Mesendoderm (in vitro differentiated cells): ENCODE measurements at regions not wholly inside any gene's neighbourhood (a gene's known extent, or its start where the extent isn't known, plus 50 kb on each side); places are given as distances from the start of the nearest gene placed in this dataset.
"Not testable (repeated sequence)": the region's sequence is repeated elsewhere in the genome, so short reads cannot be mapped to it uniquely, and the experiment has no call there.

Source experiments
- DNase-seq: peaks from one replicate; pipeline ENCODE4 v3.0.0; 2013
- H2AK5ac ChIP-seq: 2 replicates; pipeline ENCODE4 v1.6.1; 2013; ENCODE audit warnings: low read length, inconsistent platforms
- H2BK120ac ChIP-seq: 2 replicates; pipeline ENCODE4 v1.6.1; 2013; ENCODE audit warnings: low read depth, mild to moderate bottlenecking, low read length, moderate library complexity, mixed read lengths
- H2BK15ac ChIP-seq: replicated peaks from 2 replicates; pipeline ENCODE4 v1.6.1; 2013; ENCODE audit warnings: low read depth, mild to moderate bottlenecking, moderate library complexity
- H2BK5ac ChIP-seq: 2 replicates; pipeline ENCODE4 v1.6.1; 2013; ENCODE audit warnings: low read length, inconsistent platforms
- H3K18ac ChIP-seq: 2 replicates; pipeline ENCODE4 v1.6.1; 2013; ENCODE audit warnings: mild to moderate bottlenecking, low read length, mixed read lengths
- H3K23ac ChIP-seq: one replicate; pipeline ENCODE4 v1.6.1; 2013; ENCODE audit warnings: low read length
- H3K27ac ChIP-seq: 2 replicates; pipeline ENCODE4 v1.5.1; 2013; ENCODE audit warnings: low read depth, mild to moderate bottlenecking, inconsistent platforms, low read length, moderate library complexity
- H3K27me3 ChIP-seq: 2 replicates; pipeline ENCODE4 v1.6.1; 2013; ENCODE audit warnings: low read length, control low read depth, mild to moderate bottlenecking, inconsistent platforms; ENCODE audit not compliant: insufficient read depth, poor library complexity
- H3K36me3 ChIP-seq: 2 replicates; pipeline ENCODE4 v1.6.1; 2013; ENCODE audit warnings: low read length, inconsistent platforms; ENCODE audit not compliant: control insufficient read depth, insufficient read depth
- H3K4ac ChIP-seq: one replicate; pipeline ENCODE4 v1.6.1; 2013; ENCODE audit warnings: low read depth, mild to moderate bottlenecking, low read length, moderate library complexity
- H3K4me1 ChIP-seq: 2 replicates; pipeline ENCODE4 v1.6.1; 2013; ENCODE audit warnings: low read depth, low read length, inconsistent platforms; ENCODE audit not compliant: control insufficient read depth
- H3K4me2 ChIP-seq: 2 replicates; pipeline ENCODE4 v1.6.1; 2013; ENCODE audit warnings: low read length
- H3K4me3 ChIP-seq: 2 replicates; pipeline ENCODE4 v1.5.1; 2013; ENCODE audit warnings: mild to moderate bottlenecking, low read length
- H3K56ac ChIP-seq: one replicate; pipeline ENCODE4 v1.6.1; 2013; ENCODE audit warnings: low read length
- H3K79me1 ChIP-seq: 2 replicates; pipeline ENCODE4 v1.6.1; 2013; ENCODE audit warnings: low read length, inconsistent platforms
- H3K79me2 ChIP-seq: 2 replicates; pipeline ENCODE4 v1.6.1; 2013; ENCODE audit warnings: mild to moderate bottlenecking, low read length; ENCODE audit not compliant: control insufficient read depth, insufficient read depth
- H3K9ac ChIP-seq: 2 replicates; pipeline ENCODE4 v1.6.1; 2013; ENCODE audit warnings: low read length, inconsistent platforms
- H4K5ac ChIP-seq: one replicate; pipeline ENCODE4 v1.6.1; 2013; ENCODE audit warnings: low read length
- H4K8ac ChIP-seq: one replicate; pipeline ENCODE4 v1.6.1; 2013; ENCODE audit warnings: low read depth, mild to moderate bottlenecking, control low read depth, low read length, moderate library complexity
- WGBS: extraction: QIAGEN DNeasy Blood & Tissue Kit; methylation state at CpG from one replicate; pipeline ENCODE4 v1.1.7; 2013; ENCODE audit warnings: low lambda C conversion rate, missing lambda C conversion rate; ENCODE audit not compliant: insufficient coverage; ENCODE audit errors: extremely low coverage; 5-methylcytosine and 5-hydroxymethylcytosine counted together

GRCh38 chr14:30277268-30277667 is 281.7 kb upstream of the G2E3 start:
- Histone ChIP-seq H3K27ac (no peak overlapping the region), H3K4me3 (no peak overlapping the region), H2BK15ac (no peak overlapping the region), H3K9ac (no peak overlapping the region), H3K27me3 (no peaks in the 10 kb centered on the region), H2BK5ac (no peak overlapping the region), H4K8ac (no peak overlapping the region), H2AK5ac (no peak overlapping the region), H3K79me2 (no peaks in the 10 kb centered on the region), H3K23ac (no peak overlapping the region), H2BK120ac (no peak overlapping the region), H3K18ac (no peak overlapping the region), H3K4me2 (no peak overlapping the region), H3K4me1 (no peaks in the 10 kb centered on the region), H3K36me3 (no peaks in the 10 kb centered on the region), H3K79me1 (no peaks in the 10 kb centered on the region), H3K56ac (no peak overlapping the region), H3K4ac (no peak overlapping the region), H4K5ac (no peak overlapping the region)
- WGBS: no CpG with 5 or more reads among the region's 2 CpGs
- no peak for DNase-seq

GRCh38 chr14:30278856-30279255 is 280.1 kb upstream of the G2E3 start:
- not testable (repeated sequence) for H3K79me1 ChIP-seq, H3K27me3 ChIP-seq, H3K4ac ChIP-seq, H3K4me3 ChIP-seq, H3K4me1 ChIP-seq, H2BK15ac ChIP-seq, H3K79me2 ChIP-seq, H3K23ac ChIP-seq, H4K5ac ChIP-seq, H2AK5ac ChIP-seq, DNase-seq, H3K18ac ChIP-seq, H3K9ac ChIP-seq, H3K56ac ChIP-seq, H3K27ac ChIP-seq, H2BK5ac ChIP-seq, H3K4me2 ChIP-seq, H2BK120ac ChIP-seq, H3K36me3 ChIP-seq, H4K8ac ChIP-seq
- no CpG with 5 or more reads among the region's 2 CpGs for WGBS

DNA sequence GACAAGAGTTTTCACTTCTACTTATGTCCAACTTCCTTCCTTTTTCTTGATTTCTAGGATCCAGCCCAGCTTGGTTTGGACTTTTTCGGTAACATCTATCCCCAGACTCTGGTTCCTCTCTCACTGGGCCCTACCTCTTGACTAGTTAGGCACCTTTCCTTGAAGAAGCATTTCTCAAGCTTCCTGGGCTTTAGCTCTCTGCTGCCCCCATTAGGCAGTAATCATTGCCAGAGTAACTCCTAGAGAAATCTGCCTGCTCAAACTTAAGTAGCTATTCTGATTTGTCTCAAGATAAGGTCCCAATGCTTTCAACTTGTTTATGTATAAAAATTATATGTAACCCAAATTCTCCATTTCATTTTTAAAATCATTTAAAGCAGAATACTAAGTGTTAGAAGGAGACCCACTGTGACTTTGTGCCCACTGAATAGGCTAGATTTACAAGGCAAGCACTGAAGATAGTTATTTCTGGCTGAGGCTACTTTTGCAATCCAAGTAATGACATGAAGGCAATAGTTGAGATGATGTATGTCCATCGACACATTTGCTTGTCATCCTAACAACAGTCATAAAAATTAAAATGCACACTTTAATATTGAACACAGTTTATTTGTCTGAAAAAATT is 275.0 kb upstream of the G2E3 start:
- Histone ChIP-seq H2BK120ac (no peak overlapping the region), H3K4ac (no peak overlapping the region), H2BK5ac (no peak overlapping the region), H3K4me1 (no peaks in the 10 kb centered on the region), H2AK5ac (no peak overlapping the region), H3K23ac (no peak overlapping the region), H3K4me2 (no peak overlapping the region), H3K18ac (no peak overlapping the region), H2BK15ac (no peak overlapping the region), H4K5ac (no peak overlapping the region), H3K36me3 (no peaks in the 10 kb centered on the region), H3K79me2 (no peaks in the 10 kb centered on the region), H3K4me3 (no peak overlapping the region), H4K8ac (no peak overlapping the region), H3K27me3 (no peaks in the 10 kb centered on the region), H3K56ac (no peak overlapping the region), H3K79me1 (no peaks in the 10 kb centered on the region), H3K27ac (no peak overlapping the region), H3K9ac (no peak overlapping the region)
- DNase-seq: peak; percentile 87
- no CpG with 5 or more reads among the region's 2 CpGs for WGBS

DNA sequence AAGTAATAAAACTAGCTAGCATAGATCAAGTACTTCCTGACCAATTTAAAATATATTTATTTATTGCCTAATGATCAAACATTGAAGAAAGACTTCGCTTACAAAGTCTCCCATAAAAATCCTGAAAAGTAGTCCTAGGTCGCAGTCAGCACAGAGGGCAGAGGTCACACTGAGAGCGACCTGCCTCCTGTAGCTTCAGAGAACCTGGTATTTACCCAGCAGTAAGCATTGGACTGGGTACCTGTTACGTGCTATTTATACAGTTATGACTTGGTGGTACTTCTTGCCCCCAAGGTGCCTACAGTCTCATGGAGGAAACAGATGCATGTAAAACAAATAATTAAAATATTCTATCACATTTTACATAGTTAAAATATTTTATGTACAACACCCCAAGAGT is 274.1 kb upstream of the G2E3 start:
- no peak overlapping the region for H2BK5ac ChIP-seq
- no peak overlapping the region for H4K5ac ChIP-seq
- H3K4ac ChIP-seq: no peak overlapping the region
- H3K79me1 ChIP-seq: no peaks in the 10 kb centered on the region
- no peaks in the 10 kb centered on the region for H3K79me2 ChIP-seq
- H3K4me2 ChIP-seq: no peak overlapping the region
- no peak overlapping the region for H2BK15ac ChIP-seq
- H3K4me3 ChIP-seq: no peak overlapping the region
- DNase-seq: no peak
- no peaks in the 10 kb centered on the region for H3K4me1 ChIP-seq
- no CpG with 5 or more reads among the region's 4 CpGs for WGBS
- H3K36me3 ChIP-seq: no peaks in the 10 kb centered on the region
- no peak overlapping the region for H3K9ac ChIP-seq
- H3K18ac ChIP-seq: no peak overlapping the region
- H3K27ac ChIP-seq: no peak overlapping the region
- no peak overlapping the region for H2BK120ac ChIP-seq
- H3K27me3 ChIP-seq: no peaks in the 10 kb centered on the region
- no peak overlapping the region for H3K23ac ChIP-seq
- H2AK5ac ChIP-seq: no peak overlapping the region
- H3K56ac ChIP-seq: no peak overlapping the region
- H4K8ac ChIP-seq: no peak overlapping the region

- no peak overlapping the region for H3K27ac ChIP-seq
- H3K27me3 ChIP-seq: no peaks in the 10 kb centered on the region
- no peaks in the 10 kb centered on the region for H3K79me1 ChIP-seq
- H4K5ac ChIP-seq: no peak overlapping the region
- H3K4me3 ChIP-seq: no peak overlapping the region
- DNase-seq: no peak
- no peak overlapping the region for H2BK120ac ChIP-seq
- no peak overlapping the region for H2BK15ac ChIP-seq
- no peaks in the 10 kb centered on the region for H3K79me2 ChIP-seq
- no peak overlapping the region for H2AK5ac ChIP-seq
- H3K9ac ChIP-seq: no peak overlapping the region
- no peak overlapping the region for H3K18ac ChIP-seq
- H4K8ac ChIP-seq: no peak overlapping the region
- H3K36me3 ChIP-seq: no peaks in the 10 kb centered on the region
- no peak overlapping the region for H2BK5ac ChIP-seq
- H3K4me2 ChIP-seq: no peak overlapping the region
- WGBS: no CpG with 5 or more reads among the region's 7 CpGs
- peaks cover 2% of the 10 kb centered on the region for H3K4me1 ChIP-seq
- H3K23ac ChIP-seq: no peak overlapping the region
- no peak overlapping the region for H3K56ac ChIP-seq
- no peak overlapping the region for H3K4ac ChIP-seq
Observed at GRCh38 chr14:30287579-30288445, 271.1 kb upstream of the G2E3 start.
